ENCODE measurements at regions not wholly inside any gene's neighbourhood (a gene's known extent, or its start where the extent isn't known, plus 50 kb on each side); places are given as distances from the start of the nearest gene placed in this dataset.
"Not testable (repeated sequence)": the region's sequence is repeated elsewhere in the genome, so short reads cannot be mapped to it uniquely, and the experiment has no call there.

DNA sequence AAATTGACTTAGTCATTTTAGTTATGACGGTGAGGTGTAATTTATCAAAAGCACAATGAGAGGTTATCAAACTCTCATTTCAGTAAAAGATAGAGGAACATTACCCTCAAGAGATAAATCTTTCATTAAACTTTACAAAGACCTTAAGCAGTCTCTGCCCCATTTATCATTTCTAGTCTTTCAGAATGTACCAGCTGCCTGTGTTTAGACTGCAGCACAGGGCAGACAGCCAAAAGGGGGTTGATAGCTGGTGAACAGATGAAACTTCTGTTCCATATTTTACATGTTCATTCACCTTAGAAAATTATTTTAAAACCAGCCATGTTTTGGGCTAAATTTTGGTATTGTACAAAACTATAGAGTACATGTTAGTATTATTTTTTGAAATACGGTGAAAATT, 514.6 kb upstream of the CNTN3 start:
- no peak for DNase-seq

DNA sequence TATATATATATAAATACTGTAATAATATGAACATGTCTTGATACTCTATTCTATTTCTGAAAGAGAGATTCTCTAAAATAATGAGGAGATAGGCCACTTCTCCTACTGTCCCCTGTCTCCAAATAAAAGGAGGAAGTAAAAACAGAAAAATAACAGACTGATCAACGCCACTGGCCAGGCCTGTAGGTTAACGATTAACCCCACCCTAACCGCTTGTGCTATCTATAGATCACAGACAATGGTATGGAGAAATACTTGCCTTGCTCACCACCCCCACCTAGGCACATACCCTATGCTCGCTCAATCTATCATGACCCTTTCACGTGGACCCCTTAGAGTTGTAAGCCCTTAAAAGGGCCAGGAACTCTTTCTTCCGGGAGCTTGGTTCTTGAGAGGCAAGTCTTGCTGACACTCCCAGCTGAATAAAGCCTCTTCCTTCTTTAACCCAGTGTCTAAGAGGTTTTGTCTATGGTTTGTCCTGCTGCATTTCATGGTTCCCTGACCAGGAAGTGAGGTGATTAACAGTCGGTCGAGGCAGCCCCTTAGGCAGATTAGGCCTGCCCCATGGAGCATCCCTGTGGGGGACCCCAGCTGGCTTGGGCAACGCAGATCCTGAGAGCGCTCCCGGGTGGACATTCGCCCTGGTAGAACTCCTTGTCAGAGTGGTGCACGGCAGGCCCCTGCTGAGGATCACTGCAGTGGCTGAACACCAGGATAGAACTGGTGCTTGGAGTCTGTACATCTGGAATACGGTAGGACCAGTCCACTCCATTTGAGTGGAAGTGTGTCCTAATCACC, 521.8 kb upstream of the CNTN3 start:
- no peak for DNase-seq

DNA sequence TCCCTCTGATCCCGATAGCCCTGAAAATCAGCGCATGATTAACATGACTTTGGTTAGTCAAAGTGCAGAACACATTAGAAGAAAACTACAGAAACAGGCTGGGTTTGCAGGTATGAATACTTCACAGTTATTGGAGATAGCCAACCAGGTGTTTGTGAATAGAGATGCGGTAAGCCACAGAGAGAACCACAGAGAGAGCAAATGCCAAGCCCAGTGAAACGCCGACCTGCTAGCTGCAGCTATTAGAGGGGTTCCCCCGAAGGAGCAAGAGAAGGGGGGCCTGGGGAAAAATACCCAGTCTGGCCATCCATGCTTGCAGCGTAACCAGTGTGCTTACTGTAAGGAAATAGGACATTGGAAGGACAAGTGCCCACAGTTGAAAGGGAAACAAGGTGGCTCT, 523.9 kb upstream of the CNTN3 start:
- DNase-seq: no peak

- no peak for DNase-seq
Measured at GRCh38 chr3:75140904-75141615, 523.1 kb upstream of the FRG2C start.

DNA sequence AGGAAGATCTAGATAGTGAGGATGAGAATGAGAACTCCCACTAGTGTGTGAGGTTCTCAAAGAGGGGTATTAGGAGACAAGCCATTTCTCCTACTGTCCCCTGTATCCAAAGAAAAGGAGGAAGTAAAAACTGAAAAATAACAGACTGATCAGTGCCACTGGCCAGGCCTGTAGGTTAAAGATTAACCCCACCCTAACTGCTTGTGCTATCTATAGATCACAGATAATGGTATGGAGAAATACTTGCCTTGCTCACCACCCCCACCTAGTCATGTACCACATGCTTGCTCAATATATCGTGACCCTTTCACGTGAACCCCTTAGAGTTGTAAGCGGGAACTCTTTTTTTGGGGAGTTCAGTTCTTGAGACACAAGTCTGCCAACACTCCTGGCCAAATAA, 519.7 kb upstream of the FRG2C start:
- DNase-seq: no peak

DNA sequence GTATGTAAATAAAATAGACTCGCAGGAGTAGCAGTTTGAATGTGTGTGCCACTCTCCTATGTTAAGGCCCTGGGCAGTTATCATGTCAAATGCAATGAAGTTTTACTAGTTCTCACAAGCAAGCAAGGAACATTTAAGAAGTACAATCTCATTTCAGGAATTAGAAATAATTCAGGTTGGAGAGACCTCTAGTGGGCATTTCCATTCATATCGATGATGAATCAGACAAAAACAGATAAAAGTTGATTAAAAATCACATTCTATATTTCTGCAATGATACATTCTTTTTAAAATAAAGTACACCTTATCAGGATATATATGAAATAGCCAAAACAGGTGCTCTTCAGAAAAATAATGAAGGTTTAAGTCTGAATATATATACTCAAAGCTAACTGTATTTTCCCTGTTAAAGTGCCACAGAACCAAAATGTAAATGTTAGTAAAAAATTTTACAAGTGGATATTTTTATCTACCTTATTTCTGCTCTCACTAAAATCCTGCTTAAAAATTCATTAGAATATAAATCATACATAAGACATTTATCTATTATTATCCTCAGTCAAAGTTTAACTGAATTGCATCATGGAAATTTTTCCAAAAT, 492.4 kb upstream of the FRG2C start:
- peak; percentile 22 for DNase-seq

- no peak for DNase-seq
Measured at GRCh38 chr3:75176937-75177336, 487.2 kb upstream of the FRG2C start.

DNA sequence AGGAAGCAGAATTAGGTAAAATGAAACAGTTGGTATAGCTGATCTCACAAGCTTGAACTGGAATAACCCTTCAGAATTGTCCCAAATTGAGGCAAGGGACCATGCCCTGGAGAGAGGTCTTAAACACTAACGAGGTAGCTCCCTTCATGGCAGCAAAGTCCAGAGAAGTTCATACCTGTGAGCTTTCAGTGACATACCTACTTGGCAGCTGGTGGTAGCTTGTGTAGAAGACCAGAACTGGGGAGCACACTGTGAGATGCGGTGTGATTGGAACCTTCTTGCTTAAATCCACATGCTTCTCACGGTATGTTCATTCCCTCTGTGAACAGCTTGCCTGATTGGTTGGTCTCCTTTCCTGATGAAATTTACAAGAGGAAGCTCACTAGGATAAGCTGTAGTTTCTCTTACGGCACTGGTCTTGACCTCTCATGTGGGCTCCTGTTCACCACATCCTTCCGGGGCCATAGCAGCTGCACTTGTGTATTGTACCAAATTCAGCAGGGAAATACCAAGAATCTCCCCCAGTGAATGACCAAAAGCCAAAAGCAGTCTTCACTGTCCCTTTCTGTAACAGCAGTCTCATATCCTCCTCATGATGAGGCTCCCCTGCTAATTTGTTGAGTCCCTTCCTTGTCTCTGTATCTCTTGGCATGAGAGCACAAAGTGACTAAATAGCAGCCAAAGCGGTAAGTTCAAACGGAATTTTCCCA, 483.7 kb upstream of the FRG2C start:
- DNase-seq: no peak

DNA sequence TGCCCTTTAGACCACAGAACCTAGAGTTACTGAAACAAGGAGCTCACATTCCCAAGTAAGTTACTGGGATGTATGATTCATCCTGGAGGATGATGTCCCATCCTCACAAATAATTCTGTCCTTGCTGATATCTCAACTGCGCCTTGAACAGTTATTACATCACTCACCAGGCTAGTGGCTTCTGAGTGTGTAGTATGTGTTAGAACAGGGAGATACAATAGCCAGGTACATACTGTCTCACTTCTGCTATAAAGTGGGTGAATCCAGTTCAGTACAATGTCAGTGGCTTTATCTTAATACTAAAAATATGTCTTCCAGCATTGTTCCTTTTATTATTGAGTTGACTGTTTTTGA, 483.2 kb upstream of the FRG2C start:
- DNase-seq: no peak

DNA sequence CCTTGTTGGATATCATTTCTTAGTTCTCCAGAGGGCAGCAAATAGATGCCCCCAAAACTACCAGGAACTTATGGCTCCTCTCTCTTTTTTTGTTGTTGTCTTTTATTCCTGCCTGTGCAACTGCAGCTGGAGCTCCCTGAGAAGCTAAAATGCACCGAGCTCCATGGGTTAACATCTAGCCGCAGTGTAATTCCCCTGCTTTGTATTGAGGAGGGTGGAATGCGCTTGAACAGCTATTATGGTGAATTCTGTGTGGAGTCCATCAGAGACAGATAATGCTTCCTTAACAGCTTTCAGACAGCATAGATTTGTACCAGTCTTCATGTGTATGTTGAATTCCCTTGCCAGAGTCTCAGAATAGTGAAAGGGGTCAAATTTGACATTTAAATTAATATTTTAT, 475.2 kb upstream of the FRG2C start:
- DNase-seq: no peak

- DNase-seq: peak; percentile 26
Measured at GRCh38 chr3:75192146-75192616, 471.9 kb upstream of the FRG2C start.

- DNase-seq: no peak
Measured at GRCh38 chr3:75193797-75194196, 470.3 kb upstream of the FRG2C start.

- not testable (repeated sequence) for DNase-seq
Measured at GRCh38 chr3:75214332-75214731, 449.8 kb upstream of the FRG2C start.

GRCh38 chr3:75218577-75218976, 445.6 kb upstream of the FRG2C start:
- DNase-seq: no peak

DNA sequence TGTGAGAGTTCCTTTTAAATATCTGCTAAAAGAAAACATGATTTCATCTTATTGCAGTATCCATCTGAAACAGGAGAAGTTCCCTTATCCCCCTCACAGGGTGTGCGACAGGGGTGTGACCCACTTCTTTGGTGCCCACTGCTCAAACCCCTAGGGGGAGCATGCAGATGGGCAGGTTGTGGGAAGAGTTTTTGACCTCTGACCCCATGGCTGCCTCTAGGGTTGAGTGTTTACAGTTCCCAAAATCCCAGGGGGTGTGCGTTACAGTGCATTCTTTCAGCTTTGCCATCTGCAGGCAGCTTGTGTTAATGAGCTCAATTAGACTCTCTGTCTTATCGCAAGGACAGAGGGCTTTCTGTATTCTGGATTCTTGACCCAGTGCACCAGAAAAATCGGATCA, 443.2 kb upstream of the FRG2C start:
- no peak for DNase-seq

- DNase-seq: no peak
Measured at GRCh38 chr3:75224412-75224811, 439.7 kb upstream of the FRG2C start.

DNA sequence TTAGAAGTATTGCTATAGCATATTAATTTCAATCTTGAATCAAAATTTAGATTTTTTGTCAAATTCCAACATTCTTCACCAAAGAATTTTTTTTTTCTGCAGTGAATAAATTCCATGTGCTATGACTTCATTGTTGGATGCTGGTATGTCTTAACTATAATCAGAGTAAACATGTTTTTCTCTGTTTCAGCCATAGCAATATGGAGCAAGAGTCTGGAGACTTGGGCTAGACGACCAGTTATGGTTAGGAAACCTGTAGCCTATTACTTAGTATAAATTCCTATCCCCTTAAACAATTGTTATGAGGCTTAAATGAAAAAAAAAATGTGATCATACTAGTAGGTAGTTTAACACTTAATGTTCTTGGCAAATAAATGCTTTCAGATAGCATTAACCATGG, 431.9 kb upstream of the FRG2C start:
- no peak for DNase-seq

DNA sequence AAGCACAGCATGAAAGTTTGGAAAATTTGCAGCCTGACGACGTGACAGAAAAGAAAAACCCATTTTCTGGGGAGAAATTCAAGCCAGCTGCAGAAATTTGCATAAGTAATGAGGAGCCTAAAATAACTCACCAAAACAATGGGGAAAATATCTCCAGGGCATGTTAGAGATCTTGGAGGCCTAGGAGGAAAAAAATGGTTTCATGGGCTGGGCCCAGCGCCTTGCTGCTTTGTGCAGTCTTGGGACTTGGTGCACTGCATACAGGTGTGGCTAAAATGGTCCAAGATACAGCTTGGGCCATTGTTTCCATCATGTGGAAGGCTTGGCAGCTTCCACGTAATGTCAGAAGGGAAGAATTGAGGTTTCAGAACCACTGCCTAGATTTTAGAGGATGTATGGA, 428.5 kb upstream of the FRG2C start:
- no peak for DNase-seq

GRCh38 chr3:75237053-75237452, 427.1 kb upstream of the FRG2C start:
- DNase-seq: no peak

GRCh38 chr3:75237477-75237876, 426.7 kb upstream of the FRG2C start:
- no peak for DNase-seq

DNA sequence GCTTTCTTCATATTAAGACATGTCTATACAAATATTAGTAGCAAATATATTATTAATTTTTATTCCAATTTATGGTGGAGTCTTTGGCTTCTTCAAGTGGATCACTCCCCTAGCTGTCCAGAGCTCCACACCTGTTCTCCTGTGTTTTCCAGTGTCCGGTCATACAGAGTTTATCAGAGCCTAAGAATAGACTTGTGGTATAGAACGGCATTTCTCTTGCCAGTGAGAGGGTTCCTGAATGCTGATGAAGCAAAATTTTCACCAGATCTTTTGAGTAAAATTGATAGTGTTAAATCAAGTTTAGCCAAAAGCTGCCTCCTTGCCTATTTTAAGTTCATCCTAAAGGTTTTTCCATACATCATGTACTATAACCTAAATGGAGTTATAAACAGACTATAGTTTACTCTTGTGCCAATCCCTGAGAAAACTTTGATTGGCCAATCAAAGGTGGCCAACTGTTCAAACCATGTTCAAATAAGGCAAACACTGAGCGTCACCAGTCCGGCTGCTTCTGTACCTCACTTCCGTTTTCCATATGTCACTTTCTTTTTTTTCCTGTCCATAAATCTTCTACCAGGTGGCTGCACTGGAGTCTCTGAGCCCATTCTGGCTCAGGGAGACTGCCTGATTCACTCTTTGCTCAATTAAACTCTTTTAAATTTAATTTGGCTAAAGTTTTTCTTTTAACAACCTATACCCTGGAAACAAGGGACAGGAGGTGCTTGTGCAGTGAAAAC, 422.7 kb upstream of the FRG2C start:
- not testable (repeated sequence) for DNase-seq

- no peak for DNase-seq
Measured at GRCh38 chr3:75242012-75242735, 422.0 kb upstream of the FRG2C start.

Data from kidney glomerular epithelial cell (primary cell).